GM23338 (cell line): ENCODE measurements at regions not wholly inside any gene's neighbourhood (a gene's known extent, or its start where the extent isn't known, plus 50 kb on each side); places are given as distances from the start of the nearest gene placed in this dataset.

ENCODE experiments used
- ATAC-seq: fragments of 200-7000 bp; cut with Tn5 transposase; 3 replicates; pipeline ENCODE4 v1.9.1; 2020
- DNase-seq: peaks from one replicate; pipeline ENCODE4 v3.0.0-alpha.2; 2015; ENCODE audit warnings: low spot score
- H2AFZ ChIP-seq: fragments of 200-600 bp; sonication (generic); 2 replicates; pipeline ENCODE4 v1.8.0; 2016; ENCODE audit warnings: antibody characterized with exemption, mild to moderate bottlenecking, moderate library complexity
- H3F3A ChIP-seq: fragments of 200-600 bp; sonication (generic); replicated peaks from 2 replicates; pipeline ENCODE4 v1.8.0; 2017; ENCODE audit warnings: antibody characterized with exemption, mixed run types, low read depth
- H3K27ac ChIP-seq: fragments of 200-600 bp; sonication (generic); 2 replicates; pipeline ENCODE4 v1.6.1; 2016; ENCODE audit warnings: low read depth
- H3K27me3 ChIP-seq: fragments of 200-600 bp; sonication (generic); 2 replicates; pipeline ENCODE4 v1.8.0; 2016; ENCODE audit warnings: mild to moderate bottlenecking, mixed run types, moderate library complexity; ENCODE audit not compliant: insufficient read depth
- H3K36me3 ChIP-seq: fragments of 200-600 bp; sonication (generic); 2 replicates; pipeline ENCODE4 v1.8.0; 2016; ENCODE audit warnings: mild to moderate bottlenecking; ENCODE audit not compliant: insufficient read depth
- H3K4me1 ChIP-seq: fragments of 200-600 bp; sonication (generic); 2 replicates; pipeline ENCODE4 v1.8.0; 2016; ENCODE audit warnings: mild to moderate bottlenecking, moderate library complexity; ENCODE audit not compliant: insufficient read depth
- H3K4me2 ChIP-seq: fragments of 200-600 bp; sonication (generic); 2 replicates; pipeline ENCODE4 v1.7.1; 2017; ENCODE audit warnings: mixed run types
- H3K4me3 ChIP-seq: fragments of 200-600 bp; sonication (generic); 2 replicates; pipeline ENCODE4 v1.6.1; 2016; ENCODE audit warnings: mixed run types
- H3K79me2 ChIP-seq: fragments of 200-600 bp; sonication (generic); replicated peaks from 2 replicates; pipeline ENCODE4 v1.8.0; 2017; ENCODE audit warnings: mild to moderate bottlenecking; ENCODE audit not compliant: insufficient read depth
- H3K9me2 ChIP-seq: fragments of 200-600 bp; sonication (generic); 2 replicates; pipeline ENCODE4 v1.8.0; 2017; ENCODE audit not compliant: insufficient read depth
- H4K20me1 ChIP-seq: fragments of 200-600 bp; sonication (generic); replicated peaks from 2 replicates; pipeline ENCODE4 v1.8.0; 2017; ENCODE audit warnings: mild to moderate bottlenecking; ENCODE audit not compliant: insufficient read depth
- H3K27ac Mint-ChIP-seq: 2 replicates; pipeline ENCODE4 v1.8.0; 2020; ENCODE audit warnings: inconsistent platforms, mild to moderate bottlenecking, moderate library complexity, mixed read lengths
- H3K27me3 Mint-ChIP-seq: 3 replicates; pipeline ENCODE4 v1.8.0; 2022; ENCODE audit warnings: low read depth, mild to moderate bottlenecking, moderate library complexity, mixed read lengths, inconsistent platforms; ENCODE audit not compliant: insufficient read depth, poor library complexity
- H3K36me3 Mint-ChIP-seq: 3 replicates; pipeline ENCODE4 v1.8.0; 2021; ENCODE audit warnings: low read depth, mild to moderate bottlenecking, inconsistent platforms, moderate library complexity, mixed read lengths
- H3K4me1 Mint-ChIP-seq: 3 replicates; pipeline ENCODE4 v1.8.0; 2020; ENCODE audit warnings: mild to moderate bottlenecking, inconsistent platforms, mixed read lengths
- H3K4me3 Mint-ChIP-seq: 3 replicates; pipeline ENCODE4 v1.8.0; 2021; ENCODE audit warnings: moderate library complexity, mild to moderate bottlenecking, inconsistent platforms, mixed read lengths
- H3K9me3 Mint-ChIP-seq: 3 replicates; pipeline ENCODE4 v1.8.0; 2020; ENCODE audit warnings: moderate library complexity, mild to moderate bottlenecking, inconsistent platforms, mixed read lengths
- ETS1 ChIP-seq: IDR thresholded peaks from 2 replicates; pipeline ENCODE4 v1.6.1; 2016; ENCODE audit warnings: antibody characterized with exemption
- EZH2phosphoT487 ChIP-seq: fragments of 200-600 bp; sonication (generic); IDR thresholded peaks from one replicate; pipeline ENCODE4 v1.8.1; 2018; ENCODE audit warnings: antibody characterized with exemption; ENCODE audit not compliant: unreplicated experiment
- JUNB ChIP-seq: IDR thresholded peaks from one replicate; pipeline ENCODE4 v1.6.1; 2016; ENCODE audit warnings: antibody characterized with exemption; ENCODE audit not compliant: unreplicated experiment
- NANOG ChIP-seq: IDR thresholded peaks from 2 replicates; pipeline ENCODE4 v1.6.1; 2016; ENCODE audit warnings: antibody characterized with exemption, borderline replicate concordance
- POLR2AphosphoS5 ChIP-seq: IDR thresholded peaks from 2 replicates; pipeline ENCODE4 v1.6.1; 2016; ENCODE audit warnings: antibody characterized with exemption, low read depth
- REST ChIP-seq: IDR thresholded peaks from one replicate; pipeline ENCODE4 v1.6.1; 2018; ENCODE audit warnings: antibody characterized with exemption; ENCODE audit not compliant: unreplicated experiment
- STAT1 ChIP-seq: IDR thresholded peaks from one replicate; pipeline ENCODE4 v1.6.1; 2016; ENCODE audit warnings: antibody characterized with exemption; ENCODE audit not compliant: unreplicated experiment
- ZNF114 ChIP-seq: fragments of 250-450 bp; sonication (Bioruptor Pico); IDR thresholded peaks from 2 replicates; pipeline ENCODE4 v1.5.0; 2020; ENCODE audit warnings: mild to moderate bottlenecking, moderate library complexity
- ZNF331 ChIP-seq: fragments of 250-450 bp; sonication (Bioruptor Pico); IDR thresholded peaks from 2 replicates; pipeline ENCODE4 v1.5.0; 2020; ENCODE audit warnings: low read depth, mild to moderate bottlenecking, moderate library complexity
- TF ChIP-seq, protein P1 (sequence below): fragments of 250-450 bp; sonication (Bioruptor Pico); IDR thresholded peaks from 2 replicates; pipeline ENCODE4 v1.5.0; 2020; ENCODE audit warnings: mild to moderate bottlenecking, moderate library complexity

- H3K4me3 ChIP-seq = no peak overlapping the region
- TF ChIP-seq REST (no peak), POLR2AphosphoS5 (no peak), JUNB (no peak), STAT1 (no peak), ZNF114 (CRISPR knock-in tag) (no peak), ZNF331 (no peak)
- Mint-ChIP-seq H3K9me3 (no peaks in the 10 kb centered on the region), H3K27me3 (no peaks in the 10 kb centered on the region), H3K4me3 (no peak overlapping the region), H3K36me3 (no peaks in the 10 kb centered on the region), H3K27ac (no peak overlapping the region), H3K4me1 (peaks cover 11% of the 10 kb centered on the region)
- H3K27ac ChIP-seq = no peak overlapping the region
- no peaks in the 10 kb centered on the region for H3K79me2 ChIP-seq
- H3F3A ChIP-seq = no peaks in the 10 kb centered on the region
- H3K4me1 ChIP-seq = 0 out of 2 replicates have a peak, but pooled peaks cover 9% of the 10 kb centered on the region
- no peaks in the 10 kb centered on the region for H3K36me3 ChIP-seq
- no peak for DNase-seq
- H3K4me2 ChIP-seq = no peak overlapping the region
- no peak for ATAC-seq
- H2AFZ ChIP-seq = no peak overlapping the region
- no peaks in the 10 kb centered on the region for H3K27me3 ChIP-seq
- peaks cover 2% of the 10 kb centered on the region; the same call in 1 of the 2 replicates for H3K9me2 ChIP-seq
- no peaks in the 10 kb centered on the region for H4K20me1 ChIP-seq
Observed at GRCh38 chr9:28329323-28329722, 756.0 kb upstream of the C9orf72 start.

DNA sequence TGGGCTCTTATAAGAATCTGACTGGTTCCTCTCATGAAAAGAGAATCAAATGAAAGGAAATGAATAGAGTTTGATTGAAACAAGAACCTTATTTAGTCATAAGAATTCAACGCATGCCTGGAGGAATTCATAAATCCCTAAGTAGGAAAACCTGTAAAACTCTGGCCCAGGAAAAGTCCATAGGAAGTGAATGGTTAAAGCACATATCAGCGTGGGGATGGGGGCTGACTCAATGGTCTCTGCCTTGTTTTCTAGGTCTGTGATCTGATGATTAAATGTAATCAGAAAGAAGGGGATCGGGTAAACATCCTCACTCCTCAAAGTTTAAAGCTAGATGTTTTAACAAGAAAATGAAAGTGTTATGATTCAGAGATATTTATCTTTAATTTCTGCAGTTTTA, 759.4 kb upstream of the C9orf72 start:
- H3K9me3 Mint-ChIP-seq = peaks cover 3% of the 10 kb centered on the region; the same call in 2 of the 3 replicates
- Histone ChIP-seq H4K20me1 (no peaks in the 10 kb centered on the region), H3K27me3 (no peaks in the 10 kb centered on the region), H3K36me3 (no peaks in the 10 kb centered on the region), H3K4me1 (0 out of 2 replicates have a peak, but pooled peaks cover 9% of the 10 kb centered on the region), H3K4me2 (no peak overlapping the region), H3K4me3 (no peak overlapping the region), H3F3A (no peaks in the 10 kb centered on the region), H3K79me2 (no peaks in the 10 kb centered on the region), H3K9me2 (no peaks in the 10 kb centered on the region), H3K27ac (no peak overlapping the region), H2AFZ (no peak overlapping the region)
- H3K4me1 Mint-ChIP-seq = peaks cover 17% of the 10 kb centered on the region
- H3K36me3 Mint-ChIP-seq = 0 out of 3 replicates have a peak, but pooled peaks cover 3% of the 10 kb centered on the region
- no peak for DNase-seq
- peak overlapping the region; percentile 66 for H3K27ac Mint-ChIP-seq
- ATAC-seq = no peak
- H3K27me3 Mint-ChIP-seq = peaks cover 5% of the 10 kb centered on the region
- no peak overlapping the region for H3K4me3 Mint-ChIP-seq
- no peak for TF ChIP-seq ZNF114 (CRISPR knock-in tag)
- TF ChIP-seq, protein P1, sequence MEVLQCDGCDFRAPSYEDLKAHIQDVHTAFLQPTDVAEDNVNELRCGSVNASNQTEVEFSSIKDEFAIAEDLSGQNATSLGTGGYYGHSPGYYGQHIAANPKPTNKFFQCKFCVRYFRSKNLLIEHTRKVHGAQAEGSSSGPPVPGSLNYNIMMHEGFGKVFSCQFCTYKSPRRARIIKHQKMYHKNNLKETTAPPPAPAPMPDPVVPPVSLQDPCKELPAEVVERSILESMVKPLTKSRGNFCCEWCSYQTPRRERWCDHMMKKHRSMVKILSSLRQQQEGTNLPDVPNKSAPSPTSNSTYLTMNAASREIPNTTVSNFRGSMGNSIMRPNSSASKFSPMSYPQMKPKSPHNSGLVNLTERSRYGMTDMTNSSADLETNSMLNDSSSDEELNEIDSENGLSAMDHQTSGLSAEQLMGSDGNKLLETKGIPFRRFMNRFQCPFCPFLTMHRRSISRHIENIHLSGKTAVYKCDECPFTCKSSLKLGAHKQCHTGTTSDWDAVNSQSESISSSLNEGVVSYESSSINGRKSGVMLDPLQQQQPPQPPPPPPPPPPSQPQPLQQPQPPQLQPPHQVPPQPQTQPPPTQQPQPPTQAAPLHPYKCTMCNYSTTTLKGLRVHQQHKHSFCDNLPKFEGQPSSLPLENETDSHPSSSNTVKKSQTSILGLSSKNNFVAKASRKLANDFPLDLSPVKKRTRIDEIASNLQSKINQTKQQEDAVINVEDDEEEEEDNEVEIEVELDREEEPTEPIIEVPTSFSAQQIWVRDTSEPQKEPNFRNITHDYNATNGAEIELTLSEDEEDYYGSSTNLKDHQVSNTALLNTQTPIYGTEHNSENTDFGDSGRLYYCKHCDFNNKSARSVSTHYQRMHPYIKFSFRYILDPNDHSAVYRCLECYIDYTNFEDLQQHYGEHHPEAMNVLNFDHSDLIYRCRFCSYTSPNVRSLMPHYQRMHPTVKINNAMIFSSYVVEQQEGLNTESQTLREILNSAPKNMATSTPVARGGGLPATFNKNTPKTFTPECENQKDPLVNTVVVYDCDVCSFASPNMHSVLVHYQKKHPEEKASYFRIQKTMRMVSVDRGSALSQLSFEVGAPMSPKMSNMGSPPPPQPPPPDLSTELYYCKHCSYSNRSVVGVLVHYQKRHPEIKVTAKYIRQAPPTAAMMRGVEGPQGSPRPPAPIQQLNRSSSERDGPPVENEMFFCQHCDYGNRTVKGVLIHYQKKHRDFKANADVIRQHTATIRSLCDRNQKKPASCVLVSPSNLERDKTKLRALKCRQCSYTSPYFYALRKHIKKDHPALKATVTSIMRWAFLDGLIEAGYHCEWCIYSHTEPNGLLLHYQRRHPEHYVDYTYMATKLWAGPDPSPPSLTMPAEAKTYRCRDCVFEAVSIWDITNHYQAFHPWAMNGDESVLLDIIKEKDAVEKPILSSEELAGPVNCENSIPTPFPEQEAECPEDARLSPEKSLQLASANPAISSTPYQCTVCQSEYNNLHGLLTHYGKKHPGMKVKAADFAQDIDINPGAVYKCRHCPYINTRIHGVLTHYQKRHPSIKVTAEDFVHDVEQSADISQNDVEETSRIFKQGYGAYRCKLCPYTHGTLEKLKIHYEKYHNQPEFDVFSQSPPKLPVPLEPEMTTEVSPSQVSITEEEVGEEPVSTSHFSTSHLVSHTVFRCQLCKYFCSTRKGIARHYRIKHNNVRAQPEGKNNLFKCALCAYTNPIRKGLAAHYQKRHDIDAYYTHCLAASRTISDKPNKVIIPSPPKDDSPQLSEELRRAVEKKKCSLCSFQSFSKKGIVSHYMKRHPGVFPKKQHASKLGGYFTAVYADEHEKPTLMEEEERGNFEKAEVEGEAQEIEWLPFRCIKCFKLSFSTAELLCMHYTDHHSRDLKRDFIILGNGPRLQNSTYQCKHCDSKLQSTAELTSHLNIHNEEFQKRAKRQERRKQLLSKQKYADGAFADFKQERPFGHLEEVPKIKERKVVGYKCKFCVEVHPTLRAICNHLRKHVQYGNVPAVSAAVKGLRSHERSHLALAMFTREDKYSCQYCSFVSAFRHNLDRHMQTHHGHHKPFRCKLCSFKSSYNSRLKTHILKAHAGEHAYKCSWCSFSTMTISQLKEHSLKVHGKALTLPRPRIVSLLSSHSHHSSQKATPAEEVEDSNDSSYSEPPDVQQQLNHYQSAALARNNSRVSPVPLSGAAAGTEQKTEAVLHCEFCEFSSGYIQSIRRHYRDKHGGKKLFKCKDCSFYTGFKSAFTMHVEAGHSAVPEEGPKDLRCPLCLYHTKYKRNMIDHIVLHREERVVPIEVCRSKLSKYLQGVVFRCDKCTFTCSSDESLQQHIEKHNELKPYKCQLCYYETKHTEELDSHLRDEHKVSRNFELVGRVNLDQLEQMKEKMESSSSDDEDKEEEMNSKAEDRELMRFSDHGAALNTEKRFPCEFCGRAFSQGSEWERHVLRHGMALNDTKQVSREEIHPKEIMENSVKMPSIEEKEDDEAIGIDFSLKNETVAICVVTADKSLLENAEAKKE (CRISPR knock-in tag) = no peak
- no peak for TF ChIP-seq STAT1
- no peak for TF ChIP-seq NANOG
- TF ChIP-seq ETS1 = no peak
- no peak for TF ChIP-seq EZH2phosphoT487
- TF ChIP-seq ZNF331 = no peak
